ENCODE measurements at regions not wholly inside any gene's neighbourhood (a gene's known extent, or its start where the extent isn't known, plus 50 kb on each side); places are given as distances from the start of the nearest gene placed in this dataset.
"Not testable (repeated sequence)": the region's sequence is repeated elsewhere in the genome, so short reads cannot be mapped to it uniquely, and the experiment has no call there.

GRCh38 chr3:28575746-28576613, 227.4 kb upstream of the AZI2 start:
- peak; percentile 9 for DNase-seq

- DNase-seq: no peak
These were observed 228.1 kb upstream of the AZI2 start for GRCh38 chr3:28576614-28577200.

DNA sequence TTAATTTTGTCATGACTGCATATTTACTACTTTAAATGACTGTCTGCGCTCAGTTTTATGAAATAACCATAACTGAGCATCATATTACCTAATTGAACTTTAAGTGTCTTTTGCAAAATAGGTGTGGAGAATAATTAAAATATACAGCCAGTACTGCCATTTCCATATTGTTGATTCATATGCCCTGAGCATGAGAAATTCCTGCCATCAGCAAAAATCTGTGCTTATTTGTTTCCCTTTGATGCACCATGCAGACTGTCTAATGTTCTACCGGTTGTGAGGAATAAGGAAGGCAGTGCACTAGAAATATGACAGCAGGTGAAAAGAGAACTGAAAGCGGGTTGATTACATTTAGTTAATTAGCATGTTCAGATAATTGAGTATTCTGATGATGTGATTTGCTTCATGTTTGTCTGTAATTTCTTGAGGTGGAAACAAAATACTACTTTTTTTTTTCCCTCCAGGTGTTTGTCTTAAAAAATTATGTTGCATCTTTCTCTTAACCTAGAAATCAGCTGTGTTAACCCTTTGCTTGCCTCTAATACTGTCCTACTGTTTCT, 229.4 kb upstream of the AZI2 start:
- DNase-seq: no peak

DNA sequence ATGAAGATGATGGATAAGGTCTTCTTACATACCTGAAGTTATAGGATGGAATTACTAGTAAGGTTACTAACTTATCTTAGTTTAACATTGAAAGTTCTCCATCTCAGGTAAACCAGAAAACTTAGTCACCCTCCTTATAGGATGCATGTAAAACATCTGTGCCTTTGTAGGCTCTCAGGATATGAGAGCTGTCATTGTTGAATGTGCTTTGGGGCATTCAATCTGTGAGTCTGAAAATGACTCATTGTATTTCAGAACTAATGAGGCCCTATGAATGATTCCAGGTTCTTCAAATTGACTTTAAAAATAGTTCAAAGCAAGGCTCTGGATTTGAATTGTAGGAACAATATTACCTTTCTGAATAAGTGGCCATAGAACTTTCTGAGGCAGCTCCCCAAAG, 237.7 kb upstream of the AZI2 start:
- DNase-seq: no peak

DNA sequence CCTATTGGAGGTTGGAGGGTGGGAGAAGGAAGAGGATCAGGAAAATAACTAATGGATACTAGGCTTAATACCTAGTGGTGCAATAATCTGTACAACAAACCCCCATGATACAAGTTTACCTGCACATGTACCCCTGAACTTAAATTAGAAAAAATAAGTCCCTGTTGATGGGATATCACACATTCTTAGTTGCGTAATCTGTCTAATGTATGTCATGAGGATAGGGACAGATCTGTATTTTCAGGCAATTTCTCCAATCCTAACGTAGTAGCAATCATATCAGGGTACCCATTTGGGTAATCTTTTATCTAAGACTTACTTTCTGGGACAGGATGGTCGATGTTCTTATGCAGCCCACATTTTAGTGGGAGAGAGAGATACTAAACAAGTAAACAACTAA, 239.1 kb upstream of the AZI2 start:
- no peak for DNase-seq

DNA sequence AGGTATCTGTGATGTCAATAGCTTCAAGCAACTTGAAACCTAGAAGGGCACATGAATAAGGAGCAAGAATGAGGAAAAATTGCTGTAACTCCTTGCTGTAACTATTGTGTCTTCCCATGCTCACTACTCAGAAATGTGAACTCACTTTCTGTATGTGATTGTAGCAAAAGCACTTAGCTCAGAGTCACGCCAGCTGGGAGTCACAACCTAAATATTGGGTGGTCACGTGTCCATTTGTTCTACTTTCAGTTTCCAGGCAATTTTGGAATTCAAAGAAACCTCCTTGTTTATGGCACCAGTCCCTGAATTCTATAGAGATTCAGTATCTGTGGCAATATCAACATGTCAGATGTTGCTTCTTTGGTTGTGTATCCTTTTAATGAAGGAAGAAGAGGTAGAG, 241.6 kb upstream of the AZI2 start:
- DNase-seq: no peak

- DNase-seq: no peak
These were observed 242.2 kb upstream of the AZI2 start for GRCh38 chr3:28590860-28591259.

GRCh38 chr3:28595372-28595771, 246.7 kb upstream of the AZI2 start:
- DNase-seq: no peak

- DNase-seq: no peak
These were observed 248.8 kb upstream of the AZI2 start for GRCh38 chr3:28597452-28597851.

DNA sequence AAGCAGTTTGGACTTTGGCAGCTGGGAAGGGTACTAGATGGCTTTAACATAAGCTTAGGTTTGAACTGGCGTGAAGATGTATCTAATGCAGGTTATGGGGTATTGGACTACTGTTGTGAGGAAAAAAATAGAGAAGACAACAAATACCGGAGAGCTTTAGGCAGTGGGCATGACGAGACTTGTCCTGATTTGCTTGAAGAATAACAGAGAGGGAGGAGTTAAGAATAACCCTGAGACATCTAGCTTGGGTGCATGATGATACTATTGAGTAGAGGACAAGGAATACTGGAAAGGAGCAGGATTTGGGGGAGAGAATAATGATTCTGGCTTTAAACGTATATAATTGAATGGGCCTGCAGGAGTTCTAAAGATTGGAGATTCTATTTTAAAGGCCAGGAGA, 249.5 kb upstream of the AZI2 start:
- DNase-seq: no peak

- no peak for DNase-seq
These were observed 252.7 kb upstream of the AZI2 start for GRCh38 chr3:28601291-28601690.

DNA sequence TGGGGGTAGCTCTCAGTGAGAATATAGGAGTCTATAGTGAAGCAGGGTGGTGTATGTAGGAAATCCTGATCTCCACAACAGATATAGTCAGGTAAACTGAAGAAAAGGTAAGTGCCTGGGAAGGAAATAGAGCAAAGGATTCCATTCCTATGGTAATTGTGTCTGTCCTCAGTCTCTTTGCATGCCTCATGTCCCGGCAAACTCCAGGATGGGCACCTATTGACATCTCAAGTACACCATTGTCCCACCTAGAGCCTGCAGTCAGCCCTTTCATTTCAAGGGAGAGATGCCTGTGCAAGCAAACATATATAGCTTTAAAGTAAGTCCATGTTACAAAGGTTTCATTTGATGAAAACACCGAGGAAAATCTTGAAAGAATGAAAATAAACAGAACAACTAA, 257.7 kb upstream of the AZI2 start:
- DNase-seq: no peak

- no peak for DNase-seq
These were observed 263.6 kb upstream of the AZI2 start for GRCh38 chr3:28612232-28612631.

DNA sequence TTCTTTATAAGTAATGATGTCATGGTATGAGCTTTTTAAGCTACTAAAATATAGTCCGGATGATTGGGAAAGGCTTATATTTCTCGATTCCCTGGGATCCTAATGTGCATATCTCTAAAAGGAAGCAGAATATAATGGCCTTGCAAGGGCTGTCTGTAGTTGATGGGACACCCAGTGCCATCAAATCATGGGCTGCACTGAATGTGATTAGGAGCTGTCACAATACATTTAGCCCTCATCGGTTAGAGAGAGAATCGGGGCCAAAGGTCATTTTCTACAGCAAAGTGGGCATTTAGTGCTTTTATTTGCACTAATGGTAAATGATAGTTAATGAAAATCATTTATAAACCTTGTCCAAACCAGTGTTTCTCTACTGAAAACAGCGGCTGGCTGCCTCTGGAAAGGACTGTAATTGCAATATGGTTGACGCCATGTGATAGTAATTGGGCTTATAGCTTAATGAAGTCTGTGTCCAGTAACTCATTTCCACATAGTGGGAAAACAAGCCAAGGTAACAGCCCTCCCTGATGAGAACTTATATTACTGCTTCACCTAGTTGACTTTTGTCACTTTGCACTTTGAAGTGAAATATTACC, 265.0 kb upstream of the AZI2 start:
- no peak for DNase-seq

DNA sequence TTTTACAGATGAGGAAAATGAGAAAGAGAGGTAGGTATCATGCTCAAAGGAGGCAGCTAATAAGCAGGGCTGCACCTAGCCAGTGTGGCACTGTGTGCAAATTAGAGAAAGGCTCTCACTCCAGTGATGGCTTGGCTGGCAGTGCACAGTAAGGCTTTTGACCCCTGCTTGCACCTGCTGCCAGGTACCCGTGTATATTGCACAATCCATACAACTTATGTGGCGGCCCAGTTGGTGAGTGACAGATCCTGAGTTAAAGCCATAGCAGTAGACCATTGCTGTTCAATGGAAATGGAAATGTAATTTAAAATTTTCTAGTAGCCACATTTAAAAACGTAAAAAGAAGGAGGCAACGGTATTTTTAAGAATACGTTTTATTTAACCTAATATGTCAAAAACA, 266.4 kb upstream of the AZI2 start:
- no peak for DNase-seq

DNA sequence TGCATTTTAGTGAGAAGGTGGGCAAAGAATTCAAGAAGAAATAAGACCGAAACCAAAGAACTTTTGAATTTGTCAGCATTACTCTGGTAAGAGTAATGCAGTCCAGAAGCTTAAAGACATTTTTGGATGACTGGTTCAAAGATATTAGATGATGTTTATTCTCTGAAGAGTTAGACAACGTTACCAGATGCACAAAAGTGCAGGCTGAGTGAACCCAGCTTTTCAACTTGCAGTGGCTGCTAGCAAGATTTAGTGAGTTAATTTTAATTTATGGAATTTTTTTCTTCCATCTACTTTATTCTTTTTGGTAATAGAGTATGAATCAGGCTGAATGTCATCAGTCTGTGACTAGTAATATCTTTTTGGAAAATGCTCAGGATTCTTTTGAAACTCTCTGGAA, 267.3 kb upstream of the AZI2 start:
- DNase-seq: no peak

DNA sequence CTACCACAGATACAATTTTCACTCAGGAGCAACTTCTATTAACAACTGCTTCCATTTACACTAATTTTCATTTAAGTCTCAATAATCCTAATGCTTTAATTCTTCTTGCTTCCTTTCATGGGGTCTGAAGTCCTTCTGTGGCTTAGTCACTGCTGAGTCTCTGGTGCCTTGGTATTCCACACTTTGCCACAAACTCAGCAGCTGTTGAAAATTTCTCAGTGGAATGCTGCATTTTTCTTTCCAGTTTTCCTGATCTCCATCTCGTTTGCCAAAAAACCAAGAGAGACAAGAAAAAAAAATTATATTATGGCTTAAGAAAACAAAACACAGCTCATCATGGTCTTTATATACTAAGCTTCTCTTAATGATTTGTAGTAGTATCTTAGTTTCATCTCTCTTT, 269.2 kb upstream of the AZI2 start:
- no peak for DNase-seq

DNA sequence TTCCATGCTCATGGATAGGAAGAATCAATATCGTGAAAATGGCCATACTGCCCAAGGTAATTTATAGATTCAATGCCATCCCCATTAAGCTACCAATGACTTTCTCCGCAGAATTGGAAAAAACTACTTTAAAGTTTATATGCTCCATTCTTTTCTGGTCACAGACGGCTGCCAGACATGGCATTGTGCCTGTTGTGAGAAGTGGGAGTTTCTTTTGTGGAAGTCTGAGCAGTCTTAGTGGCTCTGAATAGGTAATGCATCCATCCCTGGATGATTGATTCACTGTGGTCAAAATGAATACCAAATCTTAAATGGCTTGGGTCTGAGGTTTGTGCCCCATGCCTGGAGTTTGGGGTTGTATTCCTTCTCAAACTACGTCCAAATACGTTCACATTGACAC, 274.5 kb upstream of the AZI2 start:
- DNase-seq: no peak

GRCh38 chr3:28624084-28624483, 275.5 kb upstream of the AZI2 start:
- no peak for DNase-seq

GRCh38 chr3:28627843-28628242, 279.2 kb upstream of the AZI2 start:
- DNase-seq: not testable (repeated sequence)

DNA sequence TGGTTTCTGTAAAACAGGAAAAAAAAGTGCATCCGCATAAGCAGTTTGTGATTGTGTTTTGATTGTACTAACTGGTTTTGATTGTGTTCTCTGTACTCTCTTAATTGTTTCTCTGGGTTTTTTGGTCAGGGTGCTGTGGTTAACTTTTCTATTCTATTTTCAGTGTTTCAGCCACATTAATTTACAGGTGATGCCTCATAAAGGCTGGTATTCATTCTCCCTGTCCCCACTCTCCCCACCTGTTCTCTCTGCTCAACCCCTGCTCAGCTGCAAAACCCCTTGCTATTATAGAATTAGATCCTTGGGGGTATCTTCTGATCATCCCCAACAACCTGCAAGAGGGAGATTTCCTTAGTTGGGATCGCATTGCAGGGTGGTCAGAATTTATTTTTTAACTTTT, 285.4 kb upstream of the AZI2 start:
- DNase-seq: no peak

DNA sequence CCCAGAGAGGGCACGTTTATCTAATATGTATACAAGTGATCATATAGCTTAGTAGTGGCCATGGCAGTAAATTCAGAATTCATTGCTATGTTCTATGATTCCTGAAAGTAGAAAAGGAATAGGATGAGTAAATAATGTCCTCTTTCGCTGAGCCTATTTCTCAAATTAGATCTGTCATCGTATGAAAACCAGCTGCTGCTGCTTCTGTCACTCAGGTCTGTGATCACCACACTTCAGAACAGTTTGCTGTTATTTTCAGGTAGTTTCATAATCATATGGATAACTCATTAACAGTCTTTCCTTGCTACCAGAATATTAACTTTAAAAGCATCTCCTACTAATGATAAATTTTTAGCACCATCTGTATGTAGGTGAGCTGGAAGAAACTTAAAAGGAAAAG, 289.1 kb upstream of the AZI2 start:
- DNase-seq: no peak

DNA sequence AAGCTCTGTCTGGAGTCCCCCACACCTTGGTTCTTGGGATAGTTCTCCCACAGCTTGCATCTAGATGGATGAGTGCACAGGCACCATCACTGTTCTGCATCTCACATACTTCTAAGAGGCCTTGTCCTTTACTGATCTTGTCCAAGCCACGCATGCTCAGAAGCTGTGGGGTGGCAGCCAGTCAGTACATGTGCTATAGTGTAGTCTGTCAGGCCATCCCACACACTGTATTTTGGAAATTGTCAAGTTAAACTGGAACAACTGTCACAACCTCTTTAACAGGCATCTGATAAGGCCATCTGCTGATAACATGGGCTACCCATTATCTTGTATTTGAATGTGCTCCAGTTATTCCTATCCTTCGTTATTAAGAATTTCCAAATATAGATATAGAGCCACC, 296.5 kb upstream of the AZI2 start:
- no peak for DNase-seq

DNA sequence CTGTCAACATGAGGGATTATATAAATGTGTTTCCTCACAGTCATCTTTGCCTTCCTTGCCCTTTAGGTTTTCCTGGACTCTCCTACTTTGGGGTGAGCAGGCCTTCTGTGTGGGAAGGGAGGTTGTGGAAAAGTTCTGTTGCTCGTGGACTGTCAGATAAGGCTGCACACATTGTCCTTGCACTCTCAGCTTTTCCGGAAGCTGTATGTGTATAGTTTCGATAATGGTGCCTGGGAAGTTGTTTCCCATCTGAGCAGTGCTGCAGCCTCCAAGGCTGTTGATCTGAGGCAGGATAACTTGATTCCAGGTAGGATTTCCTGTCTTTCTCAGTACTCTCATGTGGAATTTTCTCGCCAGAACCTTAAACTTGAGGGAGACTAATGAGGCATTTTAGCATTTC, 297.8 kb upstream of the AZI2 start:
- no peak for DNase-seq
